Endothelial cell of umbilical vein (primary cell): ENCODE measurements at regions not wholly inside any gene's neighbourhood (a gene's known extent, or its start where the extent isn't known, plus 50 kb on each side); places are given as distances from the start of the nearest gene placed in this dataset.

Experiments
- BruUV-seq: library from RNA; stranded (reverse); fragments of 400-500 nt; replicated peaks from 2 replicates; lab custom pipeline; 2021; lab: Mats Ljungman, UMichigan
- CTCF ChIA-PET: fragments of 300-600, 350-600 bp; sonication (Branson Sonifier 250); formaldehyde crosslinking; loops from one replicate; lab custom pipeline; 2021; ENCODE audit warnings: antibody characterized with exemption, inconsistent platforms; lab: Charles Lee
- POLR2A ChIA-PET: fragments of 300-600, 350-600 bp; sonication (Branson Sonifier 250); formaldehyde crosslinking; loops from one replicate; lab custom pipeline; 2021; ENCODE audit warnings: antibody characterized with exemption, inconsistent platforms; lab: Charles Lee
- DNase-seq: peaks from one replicate; pipeline ENCODE4 v3.0.0-alpha.2; 2011; ENCODE audit warnings: low read depth, low spot score
- FAIRE-seq: peaks from 2 replicates; lab custom pipeline; 2011; peaks lifted over from hg19 to GRCh38; lab: Jason Lieb, UNC
- H2AFZ ChIP-seq: 2 replicates; pipeline ENCODE4 v1.6.0; 2012; ENCODE audit warnings: low read depth, low read length, control low read depth, inconsistent platforms
- H3K27ac ChIP-seq: 2 replicates; pipeline ENCODE4 v1.5.1; 2011; ENCODE audit warnings: low read depth, mild to moderate bottlenecking, control low read depth, low read length, moderate library complexity; ENCODE audit not compliant: insufficient read depth
- H3K27me3 ChIP-seq, 2 experiments: 2 replicates each; pipeline versions ENCODE4 v1.6.0 to v1.6.1; 2011; ENCODE audit warnings: low read length in 2 of 2, mixed read lengths in 1 of 2; ENCODE audit not compliant: control insufficient read depth in 2 of 2, insufficient read depth in 2 of 2
- H3K36me3 ChIP-seq, 2 experiments: 2 replicates in 1 of 2; 3 replicates in 1 of 2; pipeline ENCODE4 v1.5.1; 2011; ENCODE audit warnings: low read length in 2 of 2, mild to moderate bottlenecking in 1 of 2, moderate library complexity in 1 of 2; ENCODE audit not compliant: control insufficient read depth in 2 of 2, insufficient read depth in 2 of 2; ENCODE audit errors: extremely low read depth in 1 of 2
- H3K4me1 ChIP-seq: 3 replicates; pipeline ENCODE4 v1.5.1; 2011; ENCODE audit warnings: mild to moderate bottlenecking, low read length; ENCODE audit not compliant: control insufficient read depth, insufficient read depth; ENCODE audit errors: extremely low read depth
- H3K4me2 ChIP-seq: 2 replicates; pipeline ENCODE4 v1.6.1; 2011; ENCODE audit warnings: low read length, control low read depth, mixed read lengths; ENCODE audit not compliant: insufficient read depth
- H3K4me3 ChIP-seq, 3 experiments: fragments of 200-600 bp in 1 of 3; sonication (generic), shearing (Covaris generic) in 1 of 3; replicated peaks in 1 of 3; 2 replicates each; pipeline ENCODE4 v1.5.1; 2011 to 2016; ENCODE audit warnings: control low read depth in 3 of 3, low read length in 3 of 3, mild to moderate bottlenecking in 2 of 3, inconsistent platforms in 1 of 3, low read depth in 1 of 3, moderate library complexity in 1 of 3; ENCODE audit not compliant: insufficient read depth in 1 of 3
- H3K79me2 ChIP-seq: 2 replicates; pipeline ENCODE4 v1.6.0; 2012; ENCODE audit warnings: low read length, inconsistent platforms; ENCODE audit not compliant: control insufficient read depth, insufficient read depth
- H3K9ac ChIP-seq: replicated peaks from 2 replicates; pipeline ENCODE3; 2011; ENCODE audit warnings: low read length, control low read depth; ENCODE audit not compliant: insufficient read depth; ENCODE audit errors: extremely low read depth
- H3K9me1 ChIP-seq: replicated peaks from 3 replicates; pipeline ENCODE4 v1.6.0; 2011; ENCODE audit warnings: mild to moderate bottlenecking, low read length; ENCODE audit not compliant: control insufficient read depth, insufficient read depth; ENCODE audit errors: extremely low read depth
- H3K9me3 ChIP-seq: replicated peaks from 2 replicates; pipeline ENCODE4 v1.5.1; 2012; ENCODE audit warnings: low read length, inconsistent platforms; ENCODE audit not compliant: control insufficient read depth, insufficient read depth
- H4K20me1 ChIP-seq: replicated peaks from 2 replicates; pipeline ENCODE3; 2011; ENCODE audit warnings: mild to moderate bottlenecking, low read length; ENCODE audit not compliant: control insufficient read depth, insufficient read depth; ENCODE audit errors: extremely low read depth
- EZH2 ChIP-seq: IDR thresholded peaks from 2 replicates; pipeline ENCODE4 v1.6.1; 2012; ENCODE audit warnings: borderline replicate concordance, low read depth, mild to moderate bottlenecking, moderate library complexity, low read length, inconsistent platforms; ENCODE audit not compliant: severe bottlenecking
- FOS ChIP-seq: IDR thresholded peaks from 2 replicates; pipeline ENCODE4 v1.6.1; 2011; ENCODE audit warnings: mild to moderate bottlenecking, low read length, moderate library complexity, borderline replicate concordance; ENCODE audit not compliant: insufficient read depth
- GATA2 ChIP-seq: IDR thresholded peaks from 2 replicates; pipeline ENCODE4 v1.7.0; 2011; ENCODE audit warnings: low read depth, mild to moderate bottlenecking, moderate library complexity, mixed read lengths, low read length; ENCODE audit not compliant: insufficient read length, insufficient read depth
- JUN ChIP-seq: IDR thresholded peaks from 2 replicates; pipeline ENCODE4 v1.6.1; 2011; ENCODE audit warnings: borderline replicate concordance, low read depth; ENCODE audit not compliant: insufficient read length, insufficient read depth
- MYC ChIP-seq: IDR thresholded peaks from one replicate; pipeline ENCODE4 v1.6.1; 2011; ENCODE audit warnings: mild to moderate bottlenecking, low read depth, low read length
- POLR2A ChIP-seq: IDR thresholded peaks from 2 replicates; pipeline ENCODE4 v1.6.1; 2012; ENCODE audit warnings: low read depth, mild to moderate bottlenecking, control low read depth, low read length
- POLR2AphosphoS5 ChIP-seq: IDR thresholded peaks from 2 replicates; pipeline ENCODE4 v1.6.1; 2012; ENCODE audit warnings: low read depth, mild to moderate bottlenecking, control low read depth, low read length, moderate library complexity; ENCODE audit not compliant: insufficient read depth
- dilution Hi-C: fragments of 300-500 bp; cut with MboI; formaldehyde crosslinking; loops from one replicate; pipeline ENCODE4 v1.15.0; 2019; ENCODE audit warnings: low sequenced_read_pairs; ENCODE audit not compliant: extremely low pct_ligation_motif_present
- intact Hi-C: fragments of 100-400 bp; cut with micrococcal nuclease; formaldehyde crosslinking; loops from one replicate; pipeline ENCODE4 v1.10.0; 2022
- TF ChIP-seq, protein P1 (sequence below): IDR thresholded peaks from 2 replicates; pipeline ENCODE4 v1.6.1; 2011; ENCODE audit not compliant: insufficient read depth, insufficient read length
- TF ChIP-seq, protein P2 (sequence below), 2 donors: IDR thresholded peaks; 1 replicate in 1 of 2; 2 replicates in 1 of 2; pipeline ENCODE4 v1.5.1; 2011; ENCODE audit warnings: low read length in 2 of 2, mild to moderate bottlenecking in 2 of 2, moderate library complexity in 2 of 2, control low read depth in 1 of 2, inconsistent platforms in 1 of 2, low read depth in 1 of 2; ENCODE audit not compliant: insufficient read depth in 1 of 2; ENCODE audit errors: extremely low read depth in 1 of 2

DNA sequence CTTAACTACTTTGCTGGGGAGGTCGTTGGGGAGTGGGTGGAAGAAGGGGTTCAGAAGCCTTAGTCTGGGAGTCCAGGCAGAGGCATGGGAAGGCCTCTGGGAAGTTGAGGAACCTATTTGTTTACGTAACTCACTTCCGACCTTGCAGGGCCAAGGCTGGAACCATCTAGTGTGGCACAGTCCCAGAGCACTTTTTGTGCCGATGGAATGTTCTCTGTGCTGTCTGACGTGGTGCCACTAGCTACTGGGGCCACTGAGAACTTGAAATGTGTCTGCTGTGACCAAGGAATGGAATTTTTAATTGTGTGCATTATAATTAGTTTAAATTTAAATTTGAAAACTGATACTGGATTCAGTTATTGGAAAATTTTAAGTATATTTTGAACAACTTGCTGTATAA, 139.7 kb downstream of the FAM161A start:
- DNase-seq (no peak), FAIRE-seq (no peak)
- H3K4me3 ChIP-seq = no peak overlapping the region
- no peak overlapping the region for H3K9ac ChIP-seq
- H3K4me1 ChIP-seq = no peaks in the 10 kb centered on the region
- H4K20me1 ChIP-seq = no peaks in the 10 kb centered on the region
- no peaks in the 10 kb centered on the region for H3K9me3 ChIP-seq
- ChIA-PET POLR2A (no interaction called here), CTCF (no interaction called here)
- no peaks in the 10 kb centered on the region for H3K9me1 ChIP-seq
- dilution Hi-C loops (no loop called here), intact Hi-C loops (no loop called here)
- no peaks in the 10 kb centered on the region for H3K79me2 ChIP-seq
- H3K27ac ChIP-seq = no peak overlapping the region
- BruUV-seq = no TSS peak
- H3K4me2 ChIP-seq = no peak overlapping the region
- TF ChIP-seq, protein P1, sequence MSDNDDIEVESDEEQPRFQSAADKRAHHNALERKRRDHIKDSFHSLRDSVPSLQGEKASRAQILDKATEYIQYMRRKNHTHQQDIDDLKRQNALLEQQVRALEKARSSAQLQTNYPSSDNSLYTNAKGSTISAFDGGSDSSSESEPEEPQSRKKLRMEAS = no peak
- TF ChIP-seq JUN (no peak), MYC (no peak), POLR2A (no peak), GATA2 (no peak), EZH2 (no peak), FOS (no peak), POLR2AphosphoS5 (no peak)
- TF ChIP-seq, protein P2, sequence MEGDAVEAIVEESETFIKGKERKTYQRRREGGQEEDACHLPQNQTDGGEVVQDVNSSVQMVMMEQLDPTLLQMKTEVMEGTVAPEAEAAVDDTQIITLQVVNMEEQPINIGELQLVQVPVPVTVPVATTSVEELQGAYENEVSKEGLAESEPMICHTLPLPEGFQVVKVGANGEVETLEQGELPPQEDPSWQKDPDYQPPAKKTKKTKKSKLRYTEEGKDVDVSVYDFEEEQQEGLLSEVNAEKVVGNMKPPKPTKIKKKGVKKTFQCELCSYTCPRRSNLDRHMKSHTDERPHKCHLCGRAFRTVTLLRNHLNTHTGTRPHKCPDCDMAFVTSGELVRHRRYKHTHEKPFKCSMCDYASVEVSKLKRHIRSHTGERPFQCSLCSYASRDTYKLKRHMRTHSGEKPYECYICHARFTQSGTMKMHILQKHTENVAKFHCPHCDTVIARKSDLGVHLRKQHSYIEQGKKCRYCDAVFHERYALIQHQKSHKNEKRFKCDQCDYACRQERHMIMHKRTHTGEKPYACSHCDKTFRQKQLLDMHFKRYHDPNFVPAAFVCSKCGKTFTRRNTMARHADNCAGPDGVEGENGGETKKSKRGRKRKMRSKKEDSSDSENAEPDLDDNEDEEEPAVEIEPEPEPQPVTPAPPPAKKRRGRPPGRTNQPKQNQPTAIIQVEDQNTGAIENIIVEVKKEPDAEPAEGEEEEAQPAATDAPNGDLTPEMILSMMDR (IDR thresholded peaks at IDR 0.05; ENCODE audit: extremely low read depth in 1 of 2, insufficient read depth in 1 of 2, low read depth in 1 of 2, low read length in 2 of 2) = no peak
- H3K27me3 ChIP-seq = peaks cover 0 to 4% of the 10 kb centered on the region in 2 experiments
- H3K36me3 ChIP-seq = no peaks in the 10 kb centered on the region
- no peak overlapping the region for H2AFZ ChIP-seq
